GM12892 (cell line): ENCODE measurements at regions not wholly inside any gene's neighbourhood (a gene's known extent, or its start where the extent isn't known, plus 50 kb on each side); places are given as distances from the start of the nearest gene placed in this dataset.

Source experiments
- DNase-seq: peaks from one replicate; pipeline ENCODE4 v3.0.0; 2011; ENCODE audit not compliant: insufficient read length
- FAIRE-seq: peaks from 2 replicates; lab custom pipeline; 2011; peaks lifted over from hg19 to GRCh38; lab: Jason Lieb, UNC
- POLR2A ChIP-seq: IDR thresholded peaks from 2 replicates; pipeline ENCODE4 v1.6.1; 2011; ENCODE audit warnings: low read depth, low read length, control low read depth
- POLR2AphosphoS5 ChIP-seq: IDR thresholded peaks from 2 replicates; pipeline ENCODE4 v1.6.1; 2011; ENCODE audit warnings: low read depth, low read length, control low read depth
- TAF1 ChIP-seq: IDR thresholded peaks from 2 replicates; pipeline ENCODE4 v1.6.1; 2011; ENCODE audit warnings: low read depth, mild to moderate bottlenecking, control low read depth, low read length, borderline replicate concordance

DNA sequence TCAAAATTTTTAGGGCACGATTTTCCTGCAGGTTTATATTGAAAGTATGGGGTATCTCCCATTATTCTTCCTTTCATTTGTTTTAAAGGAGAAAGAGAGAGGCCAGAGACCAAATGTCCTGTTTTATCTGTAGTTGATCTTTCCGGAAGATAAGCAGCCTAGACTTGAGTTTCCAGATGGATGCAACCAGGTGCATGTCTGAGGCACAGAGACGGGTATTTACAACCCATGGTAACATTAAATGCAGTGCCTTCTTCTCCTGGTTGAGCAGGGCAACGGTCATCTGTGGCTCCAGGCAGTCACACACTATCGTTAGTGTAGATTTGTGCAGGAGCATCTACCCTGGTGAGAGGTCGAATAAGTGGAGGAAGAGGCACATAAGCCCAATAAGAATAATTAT lies 1507.1 kb downstream of the UQCRFS1 start:
- TF ChIP-seq POLR2A (no peak), TAF1 (no peak), POLR2AphosphoS5 (no peak)
- FAIRE-seq (no peak), DNase-seq (no peak)

DNA sequence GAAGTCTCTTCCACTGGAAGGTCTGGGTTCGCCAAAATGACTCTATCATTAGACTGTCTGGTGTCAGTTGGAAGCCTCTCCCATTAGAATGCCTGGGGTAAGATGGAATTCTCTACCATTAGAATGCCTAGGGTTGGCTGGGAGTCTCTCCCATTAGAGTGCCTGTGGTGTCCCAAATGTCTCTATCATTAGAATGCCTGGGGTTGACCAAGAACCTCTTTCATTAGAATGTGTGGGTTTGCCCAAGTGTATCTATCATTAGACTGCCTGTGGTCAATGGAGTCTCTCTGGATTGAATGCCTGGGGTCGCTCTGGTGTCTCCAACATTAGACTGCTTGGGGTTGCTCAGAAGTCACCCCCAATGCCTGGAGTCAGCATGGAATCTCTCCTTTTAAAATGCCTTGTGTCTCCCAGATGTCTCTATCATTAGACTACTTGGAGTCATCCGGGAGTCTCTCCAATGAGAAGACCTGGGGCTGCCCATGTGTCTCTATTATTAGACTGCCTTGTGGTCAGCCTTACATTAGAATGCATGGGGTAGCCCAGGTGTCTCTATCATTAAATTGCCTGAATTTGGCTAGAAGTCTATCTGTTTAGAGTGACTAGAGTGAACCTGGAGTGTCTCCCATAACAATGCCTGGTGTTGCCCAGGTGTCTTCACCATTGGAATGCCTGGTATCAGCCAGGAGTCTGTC lies 1518.4 kb downstream of the UQCRFS1 start:
- FAIRE-seq, result no peak
- TF ChIP-seq POLR2AphosphoS5 (no peak), TAF1 (no peak), POLR2A (no peak)
- DNase-seq, result no peak

DNA sequence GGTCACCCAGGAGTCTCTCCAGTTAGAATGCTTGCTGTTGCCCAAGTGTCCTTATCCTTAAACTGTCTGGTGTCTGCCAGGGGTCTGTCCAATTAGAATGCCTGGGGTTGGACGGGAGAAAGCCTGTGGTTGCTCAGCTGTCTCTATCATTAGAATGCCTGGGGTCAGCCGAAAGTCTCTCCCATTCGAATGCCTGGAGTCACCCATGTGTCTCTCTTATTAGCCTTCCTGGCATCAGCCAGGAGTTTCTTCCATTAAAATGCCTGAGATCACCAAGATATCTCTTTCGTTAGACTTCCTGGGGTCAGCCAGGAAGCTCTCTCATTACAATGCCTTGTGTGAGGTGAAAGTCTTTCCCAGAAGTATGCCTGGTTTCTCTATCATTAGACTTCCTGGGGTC lies 1521.0 kb downstream of the UQCRFS1 start:
- FAIRE-seq, result no peak
- TF ChIP-seq TAF1, result no peak
- DNase-seq, result no peak

DNA sequence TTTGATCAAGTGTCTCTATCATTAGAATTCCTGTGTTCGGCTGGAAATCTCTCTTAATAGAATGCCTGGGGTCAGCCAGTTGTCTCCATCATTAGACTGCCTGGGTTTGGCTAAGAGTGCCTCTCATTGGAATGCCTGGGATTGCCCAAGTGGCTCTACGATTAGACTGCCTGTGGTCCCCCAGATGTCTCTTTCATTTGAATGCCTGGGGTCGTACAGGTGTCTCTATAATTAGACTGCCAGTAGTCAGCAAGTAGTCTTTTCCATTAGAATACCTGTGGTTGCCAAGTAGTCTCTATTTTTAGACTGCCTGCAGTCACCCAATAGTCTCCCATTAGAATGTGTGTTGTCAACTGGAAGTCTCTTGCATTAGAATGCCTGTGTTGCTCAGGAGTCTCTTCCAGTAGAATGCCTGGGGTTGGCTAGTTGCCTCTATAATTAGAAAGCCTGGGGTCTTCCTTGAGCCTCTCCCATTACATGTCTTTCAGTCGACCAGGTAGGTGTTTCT lies 1523.2 kb downstream of the UQCRFS1 start:
- DNase-seq (no peak), FAIRE-seq (no peak)
- TF ChIP-seq POLR2A (no peak), TAF1 (no peak), POLR2AphosphoS5 (no peak)

DNA sequence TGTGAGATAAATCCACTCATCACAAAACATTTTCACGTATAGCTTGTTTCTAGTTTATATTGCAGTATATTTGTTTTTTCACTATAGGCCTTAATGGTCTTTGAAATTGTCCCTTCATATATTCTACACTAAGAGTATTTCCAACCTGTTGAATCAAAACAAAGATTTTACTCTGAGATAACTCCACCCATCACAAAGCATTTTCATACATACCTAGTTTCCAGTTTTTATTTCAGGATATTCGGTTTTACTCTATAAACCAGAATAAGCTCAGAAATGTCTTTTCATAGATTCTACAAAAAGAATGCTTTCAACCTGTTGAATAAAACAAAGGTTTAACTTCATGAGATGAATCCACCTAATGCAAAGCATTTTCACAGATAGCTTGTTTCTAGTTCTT lies 1528.7 kb downstream of the UQCRFS1 start:
- TF ChIP-seq POLR2A (no peak), POLR2AphosphoS5 (no peak), TAF1 (no peak)
- FAIRE-seq (no peak), DNase-seq (no peak)

DNA sequence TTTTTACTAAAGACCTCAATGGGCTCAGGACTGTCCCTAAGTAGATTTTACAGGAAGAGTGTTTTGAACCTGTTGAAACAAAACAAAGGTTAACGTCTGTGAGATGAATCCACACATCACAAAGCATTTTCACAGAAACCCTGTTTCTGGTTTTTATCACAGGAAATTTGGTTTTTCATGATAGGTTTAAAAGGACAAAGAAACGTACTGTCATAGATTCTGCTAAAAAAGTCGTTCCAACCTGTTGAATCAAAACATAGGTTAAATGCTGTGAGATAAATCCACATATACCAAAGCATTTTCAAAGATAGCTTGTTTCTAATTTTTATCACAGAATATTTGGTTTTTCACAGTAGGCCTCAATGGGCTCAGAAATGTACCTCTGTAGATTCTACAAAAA lies 1531.0 kb downstream of the UQCRFS1 start:
- TF ChIP-seq TAF1, result no peak
- TF ChIP-seq POLR2AphosphoS5, result no peak
- no peak for TF ChIP-seq POLR2A
- DNase-seq (no peak), FAIRE-seq (no peak)

DNA sequence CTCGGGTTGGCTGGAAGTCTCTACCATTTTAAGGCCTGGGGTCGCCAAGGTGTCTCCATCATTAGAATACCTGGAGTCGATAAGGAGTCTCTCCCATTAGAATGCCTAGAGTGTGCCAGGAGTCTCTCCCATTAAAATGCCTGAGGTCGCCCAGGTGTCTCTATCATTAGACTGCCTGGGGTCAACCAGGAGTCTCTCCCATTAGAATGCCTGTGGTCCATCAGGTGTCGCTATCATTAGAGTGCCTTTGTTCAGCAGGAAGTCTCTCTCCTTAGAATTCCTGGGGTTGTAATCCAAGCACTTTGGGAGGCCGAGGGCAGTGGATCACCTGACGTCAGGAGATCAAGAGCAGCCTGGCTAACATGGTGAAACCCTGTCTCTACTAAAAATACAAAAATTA lies 1533.0 kb downstream of the UQCRFS1 start:
- no peak for TF ChIP-seq POLR2AphosphoS5
- no peak for TF ChIP-seq POLR2A
- TF ChIP-seq TAF1, result no peak
- DNase-seq, result no peak
- no peak for FAIRE-seq

DNA sequence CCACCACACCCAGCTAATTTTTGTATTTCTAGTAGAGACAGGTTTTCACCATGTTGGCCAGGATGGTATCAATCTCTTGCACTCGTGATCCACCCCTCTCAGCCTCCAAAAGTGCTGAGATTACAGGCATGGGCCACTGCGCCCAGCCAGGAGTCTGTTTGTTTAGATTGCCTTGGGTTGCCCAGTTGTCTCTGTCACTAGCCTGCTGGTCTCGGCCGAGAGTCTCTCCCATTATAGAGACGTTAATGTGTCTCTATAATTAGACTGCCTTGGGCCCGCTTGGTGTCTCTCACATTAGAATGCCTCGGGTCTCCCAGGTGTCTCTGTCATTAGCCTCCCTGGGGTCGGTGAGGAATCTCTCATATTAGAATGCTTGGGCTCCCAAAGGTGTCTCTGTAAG lies 1533.6 kb downstream of the UQCRFS1 start:
- DNase-seq, result no peak
- FAIRE-seq, result no peak
- TF ChIP-seq POLR2A (no peak), POLR2AphosphoS5 (no peak), TAF1 (no peak)

DNA sequence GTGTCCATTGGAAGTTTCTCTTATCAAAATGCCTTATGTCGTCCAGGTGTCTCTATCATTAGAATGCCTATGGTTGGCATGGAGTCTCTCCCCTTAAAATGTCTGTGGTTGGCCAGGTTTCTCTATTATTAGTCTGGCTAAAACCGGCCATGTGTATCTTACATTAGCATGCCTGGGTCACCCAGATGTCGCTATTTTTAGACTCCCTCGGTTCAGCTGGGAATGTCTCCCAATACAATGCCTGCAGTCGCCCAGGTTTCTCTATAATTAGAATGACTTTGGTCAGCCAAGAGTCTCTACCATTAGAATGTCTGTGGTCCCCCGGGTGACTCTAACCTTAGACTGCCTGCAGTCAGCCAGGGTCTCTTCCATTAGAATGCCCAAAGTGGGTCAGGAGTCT lies 1536.1 kb downstream of the UQCRFS1 start:
- no peak for DNase-seq
- TF ChIP-seq TAF1, result no peak
- no peak for FAIRE-seq

DNA sequence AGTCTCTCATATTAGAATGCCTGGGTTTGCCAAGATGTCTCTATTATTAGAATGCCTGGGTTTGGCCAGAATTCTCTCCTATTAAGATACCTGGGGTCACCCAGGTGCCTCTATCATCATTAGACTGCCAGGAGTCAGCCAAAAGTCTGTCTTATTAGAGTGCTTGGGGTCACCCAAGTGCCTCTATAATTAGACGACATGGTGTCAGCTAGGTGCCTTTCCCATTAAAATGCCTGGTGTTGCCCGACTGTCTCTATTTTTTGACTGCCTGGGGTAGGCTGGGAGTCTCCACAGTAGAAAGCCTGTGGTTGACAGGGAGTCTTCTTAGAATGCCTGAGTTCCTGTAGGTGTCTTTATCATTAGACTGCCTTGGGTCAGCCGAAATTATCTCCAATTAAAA lies 1536.6 kb downstream of the UQCRFS1 start:
- TF ChIP-seq TAF1 (no peak), POLR2A (no peak), POLR2AphosphoS5 (no peak)
- no peak for FAIRE-seq
- no peak for DNase-seq

DNA sequence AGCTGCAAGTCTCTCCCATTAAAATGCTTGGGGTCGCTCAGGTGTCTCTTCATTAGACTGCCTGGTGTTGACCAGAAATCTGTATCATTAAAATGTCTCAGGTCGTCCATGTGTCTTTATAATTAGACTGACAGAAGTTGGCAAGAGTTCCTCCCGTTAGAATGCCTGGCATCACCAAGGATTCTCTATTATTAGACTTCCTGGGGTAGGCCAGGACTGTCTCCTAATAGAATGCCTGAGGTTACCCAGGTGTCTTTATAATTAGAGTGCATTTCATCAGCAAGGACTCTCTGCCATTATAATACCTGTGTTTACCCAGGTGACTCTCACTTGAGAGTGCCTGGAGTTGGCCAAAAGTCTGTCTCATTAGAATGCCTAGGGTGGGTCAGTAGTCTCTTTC lies 1537.2 kb downstream of the UQCRFS1 start:
- no peak for FAIRE-seq
- TF ChIP-seq POLR2AphosphoS5 (no peak), POLR2A (no peak), TAF1 (no peak)

DNA sequence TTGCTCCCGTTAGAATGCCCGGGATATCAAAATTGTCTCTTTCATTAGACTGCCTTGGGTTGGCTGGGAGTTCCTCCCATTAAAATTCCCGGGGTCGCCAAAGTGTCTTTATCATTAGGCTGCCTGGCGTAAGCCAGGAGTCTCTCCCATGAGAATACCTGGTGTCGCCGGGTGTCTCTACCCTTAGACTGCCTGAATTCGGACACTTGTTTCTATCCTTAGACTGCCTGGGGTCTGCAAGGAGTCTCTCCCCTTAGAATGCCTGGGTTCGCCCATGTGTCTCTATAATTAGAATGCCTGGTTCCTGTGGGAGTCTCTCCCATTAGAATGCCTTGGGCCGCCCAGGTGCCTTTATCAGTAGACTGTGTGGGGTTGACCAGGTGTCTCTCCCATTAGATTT lies 1538.2 kb downstream of the UQCRFS1 start:
- DNase-seq (no peak), FAIRE-seq (no peak)
- TF ChIP-seq POLR2A (no peak), TAF1 (no peak), POLR2AphosphoS5 (no peak)

More for the DNA sequence above, 1537.2 kb downstream of the UQCRFS1 start:
- no peak for DNase-seq

DNA sequence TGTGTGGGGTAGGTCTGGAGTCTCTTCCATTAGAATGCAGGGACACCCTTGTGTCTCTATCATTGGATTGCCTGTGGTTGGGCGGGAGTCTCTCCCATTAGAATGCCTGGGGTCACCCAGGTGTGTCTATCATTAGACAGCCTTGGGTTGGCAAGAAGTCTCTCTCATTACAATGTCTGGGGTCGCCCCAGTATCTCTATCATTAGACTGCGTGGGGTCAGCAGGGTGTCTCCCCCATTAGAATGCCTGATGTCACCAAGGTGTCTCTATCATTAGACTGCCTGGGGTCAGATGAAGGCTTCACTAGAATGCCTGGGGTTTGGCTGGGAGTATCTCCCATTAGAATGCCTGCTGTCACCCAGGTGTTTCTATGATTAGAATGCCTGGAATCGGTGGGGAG lies 1539.0 kb downstream of the UQCRFS1 start:
- DNase-seq, result no peak
- no peak for TF ChIP-seq POLR2AphosphoS5
- TF ChIP-seq TAF1, result no peak
- no peak for TF ChIP-seq POLR2A
- FAIRE-seq, result no peak
